C4-2B (cell line): ENCODE measurements at regions not wholly inside any gene's neighbourhood (a gene's known extent, or its start where the extent isn't known, plus 50 kb on each side); places are given as distances from the start of the nearest gene placed in this dataset.

Experiments
- H3K27ac ChIP-seq: fragments of 450-650 bp; 2 replicates; pipeline ENCODE4 v1.5.1; 2017
- CTCF ChIP-seq: fragments of 450-650 bp; conservative IDR thresholded peaks from 2 replicates; pipeline ENCODE4 v1.5.1; 2017; ENCODE audit warnings: mild to moderate bottlenecking
- ZFX ChIP-seq: fragments of 450-650 bp; IDR thresholded peaks from 2 replicates; pipeline ENCODE4 v1.6.1; 2017

GRCh38 chr15:100703032-100703578, 100.7 kb downstream of the ASB7 start:
- no peak for TF ChIP-seq CTCF
- TF ChIP-seq ZFX, result no peak
- H3K27ac ChIP-seq, result no peak overlapping the region

- TF ChIP-seq CTCF (no peak), ZFX (no peak)
- H3K27ac ChIP-seq, result no peak overlapping the region
Observed at GRCh38 chr15:100703671-100704070, 101.3 kb downstream of the ASB7 start.

GRCh38 chr15:100704281-100705055, 102.1 kb downstream of the ASB7 start:
- no peak for TF ChIP-seq ZFX
- TF ChIP-seq CTCF, result no peak
- no peak overlapping the region for H3K27ac ChIP-seq

GRCh38 chr15:100705065-100705464, 102.7 kb downstream of the ASB7 start:
- no peak overlapping the region for H3K27ac ChIP-seq
- TF ChIP-seq CTCF (no peak), ZFX (no peak)

- TF ChIP-seq ZFX (no peak), CTCF (no peak)
- H3K27ac ChIP-seq, result no peak overlapping the region
Observed at GRCh38 chr15:100705841-100706240, 103.5 kb downstream of the ASB7 start.

- TF ChIP-seq ZFX (no peak), CTCF (no peak)
- no peak overlapping the region for H3K27ac ChIP-seq
Observed at GRCh38 chr15:100707229-100707628, 104.8 kb downstream of the ASB7 start.

- TF ChIP-seq ZFX (no peak), CTCF (no peak)
- no peak overlapping the region for H3K27ac ChIP-seq
Observed at GRCh38 chr15:100708916-100709315, 106.5 kb downstream of the ASB7 start.
